22Rv1 (cell line): ENCODE measurements at regions not wholly inside any gene's neighbourhood (a gene's known extent, or its start where the extent isn't known, plus 50 kb on each side); places are given as distances from the start of the nearest gene placed in this dataset.

Source experiments
- ZFX ChIP-seq: fragments of 450-650 bp; IDR thresholded peaks from 2 replicates; pipeline ENCODE4 v1.6.1; 2017; ENCODE audit warnings: antibody characterized with exemption, borderline replicate concordance
- TF ChIP-seq, protein P1 (sequence below): fragments of 450-650 bp; IDR thresholded peaks from 2 replicates; pipeline ENCODE4 v1.5.1; 2017; ENCODE audit warnings: mild to moderate bottlenecking

DNA sequence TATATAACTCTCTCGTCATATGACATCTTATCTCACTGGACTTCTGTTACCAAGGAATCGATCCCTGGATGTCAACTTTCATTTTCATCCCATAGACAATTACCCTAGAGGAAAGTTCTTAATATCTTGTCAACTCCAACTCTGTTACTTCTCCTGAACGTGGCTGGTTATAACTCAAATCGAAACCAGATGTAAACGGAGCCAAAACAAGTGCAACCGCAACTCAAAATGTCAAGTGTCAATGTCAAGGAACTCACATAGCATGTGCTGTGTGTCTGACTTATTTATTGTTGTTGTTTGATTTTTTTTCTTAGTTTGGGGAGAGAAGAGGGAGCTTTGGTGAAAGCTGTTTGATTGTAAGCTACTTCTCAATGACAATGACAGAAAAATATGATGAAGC lies 108.6 kb downstream of the VIP start:
- TF ChIP-seq, protein P1, sequence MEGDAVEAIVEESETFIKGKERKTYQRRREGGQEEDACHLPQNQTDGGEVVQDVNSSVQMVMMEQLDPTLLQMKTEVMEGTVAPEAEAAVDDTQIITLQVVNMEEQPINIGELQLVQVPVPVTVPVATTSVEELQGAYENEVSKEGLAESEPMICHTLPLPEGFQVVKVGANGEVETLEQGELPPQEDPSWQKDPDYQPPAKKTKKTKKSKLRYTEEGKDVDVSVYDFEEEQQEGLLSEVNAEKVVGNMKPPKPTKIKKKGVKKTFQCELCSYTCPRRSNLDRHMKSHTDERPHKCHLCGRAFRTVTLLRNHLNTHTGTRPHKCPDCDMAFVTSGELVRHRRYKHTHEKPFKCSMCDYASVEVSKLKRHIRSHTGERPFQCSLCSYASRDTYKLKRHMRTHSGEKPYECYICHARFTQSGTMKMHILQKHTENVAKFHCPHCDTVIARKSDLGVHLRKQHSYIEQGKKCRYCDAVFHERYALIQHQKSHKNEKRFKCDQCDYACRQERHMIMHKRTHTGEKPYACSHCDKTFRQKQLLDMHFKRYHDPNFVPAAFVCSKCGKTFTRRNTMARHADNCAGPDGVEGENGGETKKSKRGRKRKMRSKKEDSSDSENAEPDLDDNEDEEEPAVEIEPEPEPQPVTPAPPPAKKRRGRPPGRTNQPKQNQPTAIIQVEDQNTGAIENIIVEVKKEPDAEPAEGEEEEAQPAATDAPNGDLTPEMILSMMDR: no peak
- no peak for TF ChIP-seq ZFX
